Gastrocnemius medialis (tissue), 4 donors: ENCODE measurements at regions not wholly inside any gene's neighbourhood (a gene's known extent, or its start where the extent isn't known, plus 50 kb on each side); places are given as distances from the start of the nearest gene placed in this dataset.
A peak's percentile ranks its signal among the peaks of the same experiment; 100 is the strongest.

Experiments used
- ATAC-seq, 2 donors: fragments of 150-250 bp; one replicate each; pipeline ENCODE4 v1.9.1; 2016
- DNase-seq, 2 donors: peaks; one replicate each; pipeline ENCODE4 v3.0.0-alpha.2; 2019
- H3K27ac ChIP-seq, 4 donors: fragments of 200-600 bp; sonication (generic); 1 replicate in 1 of 4; 2 replicates in 3 of 4; pipeline ENCODE4 v1.5.1; 2016 to 2018; ENCODE audit warnings: mild to moderate bottlenecking in 2 of 4, moderate library complexity in 1 of 4
- H3K27me3 ChIP-seq, 3 donors: fragments of 200-600 bp; sonication (generic) in 2 of 3; 1 replicate in 1 of 3; 2 replicates in 2 of 3; pipeline versions ENCODE4 v1.5.1 to v1.6.0; 2016 to 2019; ENCODE audit warnings: mild to moderate bottlenecking in 1 of 3, moderate library complexity in 1 of 3
- H3K36me3 ChIP-seq, 2 donors: fragments of 200-600 bp; sonication (generic) in 1 of 2; one replicate each; pipeline ENCODE4 v1.5.1; 2017 to 2018
- H3K4me1 ChIP-seq, 2 donors: fragments of 200-600 bp; sonication (generic) in 1 of 2; one replicate each; pipeline ENCODE4 v1.5.1; 2016 to 2017; ENCODE audit warnings: mild to moderate bottlenecking in 2 of 2
- H3K4me3 ChIP-seq, 4 donors: fragments of 200-600 bp; sonication (generic) in 3 of 4; 1 replicate in 1 of 4; 2 replicates in 3 of 4; pipeline ENCODE4 v1.5.1; 2016 to 2019; ENCODE audit warnings: mild to moderate bottlenecking in 2 of 4
- H3K9me3 ChIP-seq, 3 donors: fragments of 200-600 bp; sonication (generic) in 2 of 3; 1 replicate in 1 of 3; 2 replicates in 2 of 3; pipeline ENCODE4 v1.5.1; 2016 to 2019
- POLR2A ChIP-seq, 2 donors: fragments of 450-650 bp; IDR thresholded peaks; one replicate each; pipeline ENCODE4 v1.6.1; 2017; ENCODE audit warnings: antibody characterized with exemption in 2 of 2, mild to moderate bottlenecking in 2 of 2, moderate library complexity in 2 of 2
- in situ Hi-C, 4 donors: fragments of 200-750 bp; cut with MboI; loops; one replicate each; pipeline versions ENCODE4 v1.15.0 to v1.8.0; 2017; ENCODE audit warnings: low sequenced_read_pairs in 4 of 4
- intact Hi-C: fragments of 100-400 bp; cut with DNase I; formaldehyde crosslinking; loops from one replicate; pipeline ENCODE4 v1.15.1; 2023; ENCODE audit warnings: low total_unique reads
- TF ChIP-seq, protein P1 (sequence below), 5 experiments: fragments of 450-650 bp in 3 of 5; fragments of 200-600 bp in 2 of 5; sonication (generic) in 2 of 5; IDR thresholded peaks in 4 of 5; conservative IDR thresholded peaks in 1 of 5; 1 replicate in 4 of 5; 2 replicates in 1 of 5; pipeline ENCODE4 v1.5.1; 2016 to 2019; ENCODE audit warnings: antibody characterized with exemption in 5 of 5, mild to moderate bottlenecking in 3 of 5, moderate library complexity in 3 of 5

- Histone ChIP-seq H3K36me3 (no peaks in the 10 kb centered on the region), H3K4me1 (no peaks in the 10 kb centered on the region), H3K27me3 (no peaks in the 10 kb centered on the region), H3K27ac (no peak overlapping the region), H3K9me3 (no peaks in the 10 kb centered on the region), H3K4me3 (no peak overlapping the region)
- ATAC-seq (no peak), DNase-seq (no peak)
- TF ChIP-seq POLR2A (IDR thresholded peaks at IDR 0.05) = no peak
- TF ChIP-seq, protein P1, sequence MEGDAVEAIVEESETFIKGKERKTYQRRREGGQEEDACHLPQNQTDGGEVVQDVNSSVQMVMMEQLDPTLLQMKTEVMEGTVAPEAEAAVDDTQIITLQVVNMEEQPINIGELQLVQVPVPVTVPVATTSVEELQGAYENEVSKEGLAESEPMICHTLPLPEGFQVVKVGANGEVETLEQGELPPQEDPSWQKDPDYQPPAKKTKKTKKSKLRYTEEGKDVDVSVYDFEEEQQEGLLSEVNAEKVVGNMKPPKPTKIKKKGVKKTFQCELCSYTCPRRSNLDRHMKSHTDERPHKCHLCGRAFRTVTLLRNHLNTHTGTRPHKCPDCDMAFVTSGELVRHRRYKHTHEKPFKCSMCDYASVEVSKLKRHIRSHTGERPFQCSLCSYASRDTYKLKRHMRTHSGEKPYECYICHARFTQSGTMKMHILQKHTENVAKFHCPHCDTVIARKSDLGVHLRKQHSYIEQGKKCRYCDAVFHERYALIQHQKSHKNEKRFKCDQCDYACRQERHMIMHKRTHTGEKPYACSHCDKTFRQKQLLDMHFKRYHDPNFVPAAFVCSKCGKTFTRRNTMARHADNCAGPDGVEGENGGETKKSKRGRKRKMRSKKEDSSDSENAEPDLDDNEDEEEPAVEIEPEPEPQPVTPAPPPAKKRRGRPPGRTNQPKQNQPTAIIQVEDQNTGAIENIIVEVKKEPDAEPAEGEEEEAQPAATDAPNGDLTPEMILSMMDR (IDR thresholded peaks at IDR 0.05 in 4 of 5, conservative IDR thresholded peaks at IDR 0.05 in 1 of 5) = no peak
- in situ Hi-C loops = no loop called here
- intact Hi-C loops = no loop called here
Observed at GRCh38 chr1:55894521-55894920, 679.4 kb upstream of the USP24 start.

GRCh38 chr1:55893155-55893554 lies 678.0 kb upstream of the USP24 start:
- DNase-seq = no peak
- in situ Hi-C loops = no loop called here
- intact Hi-C loops = no loop called here

DNA sequence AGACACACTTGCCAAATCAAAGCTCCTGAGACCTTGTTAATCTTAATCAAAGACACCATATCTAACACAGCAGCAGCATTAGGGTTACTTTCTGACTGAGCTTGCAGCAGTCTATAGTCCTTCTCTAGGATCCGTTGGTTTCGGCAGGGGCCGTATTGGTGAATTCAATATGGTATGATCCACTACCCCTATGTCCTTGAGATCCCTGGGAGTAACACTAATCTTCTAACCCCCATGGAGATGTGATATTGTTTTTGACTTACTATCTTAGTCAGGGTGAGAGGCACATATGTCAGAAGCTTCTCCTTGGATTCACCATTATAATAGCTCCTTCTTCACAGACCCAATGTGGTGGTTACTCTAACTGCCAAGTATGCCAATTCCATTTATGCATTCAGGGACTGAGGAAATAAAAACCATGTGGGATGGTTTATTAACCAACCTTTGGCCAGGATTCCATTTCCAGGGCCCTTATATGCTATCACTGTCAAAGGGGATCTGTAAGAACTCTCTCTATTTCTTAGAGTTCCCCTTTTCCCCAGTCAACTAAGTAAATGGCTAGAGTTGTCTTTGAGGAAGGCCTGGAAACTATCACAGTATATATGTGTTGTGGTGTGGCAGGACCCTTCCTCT lies 673.6 kb upstream of the USP24 start:
- Histone ChIP-seq H3K27ac (no peak overlapping the region), H3K9me3 (no peaks in the 10 kb centered on the region), H3K36me3 (no peaks in the 10 kb centered on the region), H3K27me3 (no peaks in the 10 kb centered on the region), H3K4me3 (no peak overlapping the region), H3K4me1 (no peaks in the 10 kb centered on the region)
- no peak for TF ChIP-seq POLR2A (IDR thresholded peaks at IDR 0.05)
- TF ChIP-seq, protein P1 (IDR thresholded peaks at IDR 0.05 in 4 of 5, conservative IDR thresholded peaks at IDR 0.05 in 1 of 5) = no peak
- ATAC-seq (no peak), DNase-seq (no peak)
- in situ Hi-C loops (no loop called here), intact Hi-C loops (no loop called here)

More at GRCh38 chr1:55893155-55893554, 678.0 kb upstream of the USP24 start:
- H3K27me3 ChIP-seq = no peaks in the 10 kb centered on the region
- no peaks in the 10 kb centered on the region for H3K4me1 ChIP-seq
- ATAC-seq = peak; percentile 63 to 69
- no peak for TF ChIP-seq POLR2A (IDR thresholded peaks at IDR 0.05)
- TF ChIP-seq, protein P1 (IDR thresholded peaks at IDR 0.05 in 4 of 5, conservative IDR thresholded peaks at IDR 0.05 in 1 of 5) = peak in 2 of 5 experiments; percentile 17 to 23
- no peaks in the 10 kb centered on the region for H3K9me3 ChIP-seq
- H3K27ac ChIP-seq = no peak overlapping the region
- no peaks in the 10 kb centered on the region for H3K36me3 ChIP-seq
- H3K4me3 ChIP-seq = no peak overlapping the region

DNA sequence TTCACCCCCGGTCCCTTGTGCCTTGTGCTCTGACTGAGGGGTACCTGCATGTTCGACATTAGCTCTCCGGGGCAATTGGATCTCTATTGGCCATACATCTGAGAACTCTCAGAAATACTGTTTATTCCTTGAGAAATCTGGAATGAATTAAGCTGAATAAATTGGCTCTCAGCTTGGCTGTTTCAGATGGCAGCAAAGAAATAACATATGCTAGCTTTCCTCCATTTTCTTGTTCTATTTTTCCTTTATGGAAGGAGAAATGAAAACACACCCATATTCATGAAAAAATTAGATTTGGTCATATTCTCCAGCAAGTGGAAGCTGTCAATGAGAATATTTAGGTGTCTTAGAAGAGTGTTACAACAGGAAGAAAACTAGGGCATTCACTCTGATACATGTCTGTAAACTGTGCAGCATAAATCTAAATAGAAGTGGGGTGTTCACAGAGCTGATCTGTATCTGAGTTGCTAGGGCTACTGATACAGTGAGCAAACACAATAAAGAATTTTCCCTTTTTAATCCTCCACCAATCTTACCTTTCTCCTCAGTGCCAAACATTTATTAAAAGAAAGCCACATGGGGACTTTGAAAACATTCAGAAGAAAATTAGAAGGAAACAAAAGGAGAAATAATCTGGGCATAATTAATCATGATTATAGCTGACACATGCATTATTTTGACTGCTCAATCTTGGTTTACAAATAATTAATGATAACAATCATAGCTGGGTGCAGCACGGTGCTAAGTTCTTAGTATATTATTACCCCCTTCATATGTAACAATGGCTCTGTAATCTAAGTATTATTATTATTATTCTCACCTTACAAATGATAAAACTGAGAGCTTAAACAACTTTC lies 671.9 kb upstream of the USP24 start:
- ATAC-seq (no peak), DNase-seq (no peak)
- no peaks in the 10 kb centered on the region for H3K27me3 ChIP-seq
- H3K4me1 ChIP-seq = no peaks in the 10 kb centered on the region
- in situ Hi-C loops = no loop called here
- intact Hi-C loops = no loop called here
- TF ChIP-seq, protein P1 (IDR thresholded peaks at IDR 0.05 in 4 of 5, conservative IDR thresholded peaks at IDR 0.05 in 1 of 5) = no peak
- TF ChIP-seq POLR2A (IDR thresholded peaks at IDR 0.05) = no peak
- no peak overlapping the region for H3K27ac ChIP-seq
- no peaks in the 10 kb centered on the region for H3K9me3 ChIP-seq
- no peak overlapping the region for H3K4me3 ChIP-seq
- no peaks in the 10 kb centered on the region for H3K36me3 ChIP-seq
